ENCODE measurements at regions not wholly inside any gene's neighbourhood (a gene's known extent, or its start where the extent isn't known, plus 50 kb on each side); places are given as distances from the start of the nearest gene placed in this dataset.

DNA sequence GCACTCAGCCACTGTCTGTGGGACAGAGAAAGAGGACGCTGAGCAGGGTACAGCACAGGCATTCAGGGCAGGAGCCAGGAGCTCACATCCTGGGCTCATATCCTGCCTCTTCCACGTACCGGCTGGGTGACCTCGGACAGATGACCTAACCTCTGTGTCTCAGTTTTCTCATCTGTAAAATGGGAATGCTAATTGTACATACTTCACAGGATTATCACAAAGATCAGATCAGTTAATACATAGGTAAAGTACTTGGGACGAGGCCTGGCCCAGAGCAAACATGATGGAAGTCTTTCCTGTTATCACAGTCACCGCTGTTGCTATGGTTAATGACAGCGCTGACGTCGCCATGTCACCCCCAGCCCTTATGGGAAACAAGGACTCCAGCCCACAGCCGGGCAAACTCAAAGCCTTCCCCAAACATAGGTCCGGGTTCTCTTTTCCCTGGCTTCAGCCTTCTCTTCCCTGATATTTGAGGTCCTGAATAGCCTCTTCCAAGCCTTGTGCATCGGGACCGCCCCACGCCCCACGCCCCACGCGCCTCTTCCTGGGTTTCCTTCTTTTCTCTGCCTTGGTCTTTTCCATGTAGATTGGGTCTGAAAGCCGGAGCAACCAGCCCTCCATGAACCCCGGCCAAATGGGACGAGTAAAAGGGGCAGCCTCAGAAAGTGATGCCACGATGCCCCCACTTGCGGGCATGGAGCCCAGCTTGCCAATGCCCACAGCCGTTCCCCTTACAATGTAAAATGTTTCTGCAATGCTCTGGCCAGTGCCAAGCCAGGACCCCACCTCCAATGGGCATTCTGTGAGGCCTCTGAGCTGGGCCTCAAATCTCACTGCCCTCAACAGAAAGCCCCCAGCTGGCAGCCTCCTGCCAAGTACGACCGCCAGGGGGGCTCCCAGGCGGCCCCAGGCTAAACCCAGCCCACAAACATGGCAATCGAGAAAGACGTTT, 125.4 kb downstream of the RFLNA start:
- Histone ChIP-seq H3K9ac (ENCODE audit: low read depth, low read length) (no peak overlapping the region), H3K36me3 (ENCODE audit: control insufficient read depth, insufficient read depth, low read length) (peaks cover 35% of the 10 kb centered on the region), H3K9me1 (ENCODE audit: insufficient read depth, low read length) (0 out of 2 replicates have a peak, but pooled peaks cover 3% of the 10 kb centered on the region), H2BK15ac (ENCODE audit: low read depth, low read length) (peak overlapping the region; percentile 64; the same call in 1 of the 3 replicates), H3K4me1 (ENCODE audit: control insufficient read depth, insufficient read depth, low read length) (peaks cover 29% of the 10 kb centered on the region), H3K4me3 (ENCODE audit: insufficient read depth, low read depth, low read length) (no peak overlapping the region), H2AK9ac (replicated peaks; ENCODE audit: low read depth, low read length, poor library complexity) (peak overlapping the region; percentile 93), H2BK5ac (ENCODE audit: low read depth, low read length, poor library complexity, severe bottlenecking) (peak overlapping the region; percentile 94), H4K20me1 (ENCODE audit: insufficient read depth, low read length) (peaks cover 14% of the 10 kb centered on the region), H3K4me2 (ENCODE audit: low read depth, low read length) (no peak overlapping the region), H4K8ac (ENCODE audit: low read depth in 2 of 2, low read length in 2 of 2) (peak overlapping the region; percentile 26 to 58; a peak in 2 of 4 replicates), H3K18ac (ENCODE audit: low read depth, low read length) (peak overlapping the region; percentile 51), H2BK20ac (ENCODE audit: low read depth, low read length) (peak overlapping the region; percentile 43), H3K4ac (ENCODE audit: low read depth, low read length) (peak overlapping the region; percentile 81), H3K14ac (replicated peaks; ENCODE audit: low read depth, low read length) (peak overlapping the region; percentile 40; the same call in 1 of the 2 replicates), H2BK120ac (ENCODE audit: low read depth, low read length) (peak overlapping the region; percentile 69), H4K91ac (ENCODE audit: insufficient read depth, low read depth, low read length) (peak overlapping the region; percentile 74), H3K79me1 (ENCODE audit: low read depth in 1 of 2, low read length in 2 of 2) (peaks cover 33 to 70% of the 10 kb centered on the region in 2 experiments), H3K27ac (ENCODE audit: insufficient read depth, low read length) (peak overlapping the region; percentile 88), H2AFZ (replicated peaks; ENCODE audit: low read length, poor library complexity) (peak overlapping the region; percentile 63), H3K56ac (ENCODE audit: extremely low read depth, insufficient read depth, low read length) (no peak overlapping the region), H2AK5ac (ENCODE audit: low read depth, low read length) (peak overlapping the region; percentile 88), H3K23ac (ENCODE audit: low read depth, low read length) (no peak overlapping the region), H3K9me3 (ENCODE audit: control insufficient read depth, insufficient read depth, low read length) (no peaks in the 10 kb centered on the region), H4K5ac (ENCODE audit: low read depth, low read length) (peak overlapping the region; percentile 19; the same call in 1 of the 2 replicates), H3K27me3 (ENCODE audit: control insufficient read depth, insufficient read depth, low read length) (no peaks in the 10 kb centered on the region)
- ChIA-PET CTCF (interaction anchor here (1.3 to 1.4 kb wide), 2 partner anchors 21 to 40 kb away, joined by 3 read pairs; no protein-coding TSS in a partner anchor), POLR2A (ENCODE audit: unreplicated experiment) (interaction anchor here (0.5 kb wide), 1 partner anchor 34 kb away, joined by 3 read pairs; no protein-coding TSS in a partner anchor)
- no peak for ATAC-seq (ENCODE audit: low read depth)
- intact Hi-C loops (cut with micrococcal nuclease) (loop anchor here (5.0 kb wide), 1 partner anchor 147 kb away; the partner anchor contains the start of gene NCOR2), in situ Hi-C loops (cut with MboI; ENCODE audit: low sequenced_read_pairs) (no loop called here), dilution Hi-C loops (cut with HindIII; ENCODE audit: low sequenced_read_pairs, unreplicated experiment) (no loop called here)
- 95% methylated on average over 14 of the region's 28 CpGs; no CpG with 5 or more reads in 1 of the 2 experiments for WGBS, 2 experiments (ENCODE audit: extremely low coverage in 2 of 2, insufficient read length in 1 of 2)
- BruUV-seq (replicated peaks): no TSS peak
- TF ChIP-seq RFX5 (IDR thresholded peaks at IDR 0.05; ENCODE audit: low read depth, low read length) (no peak), NFE2L2 (IDR thresholded peaks at IDR 0.05; ENCODE audit: low read depth, low read length) (no peak), CEBPB (IDR thresholded peaks at IDR 0.05; ENCODE audit: low read depth, low read length) (no peak), RCOR1 (IDR thresholded peaks at IDR 0.05; ENCODE audit: insufficient replicate concordance, low read length) (peak; percentile 76), SMC3 (IDR thresholded peaks at IDR 0.05; ENCODE audit: low read depth, low read length) (no peak), RAD21 (IDR thresholded peaks at IDR 0.05; ENCODE audit: low read length) (no peak), MAFK (IDR thresholded peaks at IDR 0.05; ENCODE audit: low read depth, low read length) (no peak)
- TF ChIP-seq, protein P1, sequence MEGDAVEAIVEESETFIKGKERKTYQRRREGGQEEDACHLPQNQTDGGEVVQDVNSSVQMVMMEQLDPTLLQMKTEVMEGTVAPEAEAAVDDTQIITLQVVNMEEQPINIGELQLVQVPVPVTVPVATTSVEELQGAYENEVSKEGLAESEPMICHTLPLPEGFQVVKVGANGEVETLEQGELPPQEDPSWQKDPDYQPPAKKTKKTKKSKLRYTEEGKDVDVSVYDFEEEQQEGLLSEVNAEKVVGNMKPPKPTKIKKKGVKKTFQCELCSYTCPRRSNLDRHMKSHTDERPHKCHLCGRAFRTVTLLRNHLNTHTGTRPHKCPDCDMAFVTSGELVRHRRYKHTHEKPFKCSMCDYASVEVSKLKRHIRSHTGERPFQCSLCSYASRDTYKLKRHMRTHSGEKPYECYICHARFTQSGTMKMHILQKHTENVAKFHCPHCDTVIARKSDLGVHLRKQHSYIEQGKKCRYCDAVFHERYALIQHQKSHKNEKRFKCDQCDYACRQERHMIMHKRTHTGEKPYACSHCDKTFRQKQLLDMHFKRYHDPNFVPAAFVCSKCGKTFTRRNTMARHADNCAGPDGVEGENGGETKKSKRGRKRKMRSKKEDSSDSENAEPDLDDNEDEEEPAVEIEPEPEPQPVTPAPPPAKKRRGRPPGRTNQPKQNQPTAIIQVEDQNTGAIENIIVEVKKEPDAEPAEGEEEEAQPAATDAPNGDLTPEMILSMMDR (conservative IDR thresholded peaks at IDR 0.05; ENCODE audit: low read depth, low read length): no peak
- TF ChIP-seq, protein P2, sequence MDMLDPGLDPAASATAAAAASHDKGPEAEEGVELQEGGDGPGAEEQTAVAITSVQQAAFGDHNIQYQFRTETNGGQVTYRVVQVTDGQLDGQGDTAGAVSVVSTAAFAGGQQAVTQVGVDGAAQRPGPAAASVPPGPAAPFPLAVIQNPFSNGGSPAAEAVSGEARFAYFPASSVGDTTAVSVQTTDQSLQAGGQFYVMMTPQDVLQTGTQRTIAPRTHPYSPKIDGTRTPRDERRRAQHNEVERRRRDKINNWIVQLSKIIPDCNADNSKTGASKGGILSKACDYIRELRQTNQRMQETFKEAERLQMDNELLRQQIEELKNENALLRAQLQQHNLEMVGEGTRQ (IDR thresholded peaks at IDR 0.05; ENCODE audit: low read depth, low read length): no peak
- DNase-seq: no peak

All from IMR-90 (cell line).